ENCODE measurements at regions not wholly inside any gene's neighbourhood (a gene's known extent, or its start where the extent isn't known, plus 50 kb on each side); places are given as distances from the start of the nearest gene placed in this dataset.
"Not testable (repeated sequence)": the region's sequence is repeated elsewhere in the genome, so short reads cannot be mapped to it uniquely, and the experiment has no call there.

GRCh38 chr9:115585458-115585857 is 467.5 kb upstream of the TNC start:
- H3K4me3 ChIP-seq (ENCODE audit: low read depth in 2 of 2, low read length in 1 of 2); POLR2A ChIA-PET; H3K27ac ChIP-seq (ENCODE audit: low read depth in 2 of 2, low read length in 1 of 2); DNase-seq; H3K36me3 ChIP-seq (replicated peaks in 1 of 2; ENCODE audit: control insufficient read depth in 1 of 2, insufficient read depth in 2 of 2, low read length in 1 of 2); H3K79me2 ChIP-seq (ENCODE audit: insufficient read depth); H3K27me3 ChIP-seq (ENCODE audit: insufficient read depth); H3K9me3 ChIP-seq; H2AFZ ChIP-seq (ENCODE audit: low read depth); H3K4me2 ChIP-seq; H4K20me1 ChIP-seq (ENCODE audit: insufficient read depth); H3K9me2 ChIP-seq; H3K9ac ChIP-seq; H3K4me1 ChIP-seq (ENCODE audit: control insufficient read depth in 1 of 2, insufficient read depth in 2 of 2, low read depth in 1 of 2, low read length in 1 of 2): not testable (repeated sequence)
- H3F3A ChIP-seq (replicated peaks; ENCODE audit: insufficient read depth): peaks cover 16% of the 10 kb centered on the region
- 90% methylated on average over 5 of the region's 5 CpGs for WGBS (ENCODE audit: low lambda C conversion rate)
- CTCF ChIA-PET: interaction anchor here (0.6 to 1.1 kb wide), 4 partner anchors 9 to 1403 kb away, joined by 3 to 4 read pairs (median 3); no protein-coding TSS in a partner anchor

GRCh38 chr9:115587310-115587709 is 469.4 kb upstream of the TNC start:
- no peak overlapping the region for H3K27ac ChIP-seq (ENCODE audit: low read depth in 2 of 2, low read length in 1 of 2)
- H3K27me3 ChIP-seq (ENCODE audit: insufficient read depth): no peaks in the 10 kb centered on the region
- WGBS (ENCODE audit: low lambda C conversion rate): 96% methylated on average over 2 of the region's 2 CpGs
- ChIA-PET POLR2A (interaction anchor here (0.6 kb wide), 1 partner anchor 1014 kb away, joined by 3 read pairs; no protein-coding TSS in a partner anchor), CTCF (interaction anchor here (0.8 to 7.3 kb wide), 2 partner anchors 565 to 982 kb away, joined by 3 to 100 read pairs; no protein-coding TSS in a partner anchor)
- H3K79me2 ChIP-seq (ENCODE audit: insufficient read depth): no peaks in the 10 kb centered on the region
- no peak overlapping the region for H3K4me2 ChIP-seq
- H3F3A ChIP-seq (replicated peaks; ENCODE audit: insufficient read depth): peaks cover 23% of the 10 kb centered on the region
- peaks cover 2 to 6% of the 10 kb centered on the region in 2 experiments; a peak in 3 of 4 replicates for H3K4me1 ChIP-seq (ENCODE audit: control insufficient read depth in 1 of 2, insufficient read depth in 2 of 2, low read depth in 1 of 2, low read length in 1 of 2)
- no peaks in the 10 kb centered on the region for H3K9me3 ChIP-seq
- no peak overlapping the region for H3K9ac ChIP-seq
- TF ChIP-seq USF2 (IDR thresholded peaks at IDR 0.05; ENCODE audit: borderline replicate concordance, low read depth, low read length) (no peak), RFX5 (IDR thresholded peaks at IDR 0.05; ENCODE audit: low read length) (no peak), YY1 (IDR thresholded peaks at IDR 0.05; ENCODE audit: low read depth) (no peak), FOXJ3 (CRISPR knock-in tag; IDR thresholded peaks at IDR 0.05) (no peak), TAF1 (IDR thresholded peaks at IDR 0.05; ENCODE audit: borderline replicate concordance, low read depth, low read length) (no peak), FOXM1 (IDR thresholded peaks at IDR 0.05; ENCODE audit: low read depth) (no peak), MXI1 (IDR thresholded peaks at IDR 0.05; ENCODE audit: low read depth, low read length) (no peak), RAD21 (IDR thresholded peaks at IDR 0.05; ENCODE audit: low read length) (no peak), SIN3A (IDR thresholded peaks at IDR 0.05; ENCODE audit: borderline replicate concordance, low read depth, low read length) (no peak), EZH2phosphoT487 (IDR thresholded peaks at IDR 0.05; ENCODE audit: borderline replicate concordance, low read depth) (no peak), ZBTB33 (IDR thresholded peaks at IDR 0.05; ENCODE audit: borderline replicate concordance, low read depth) (no peak), MEF2A (IDR thresholded peaks at IDR 0.05; ENCODE audit: borderline replicate concordance, low read depth) (no peak), POLR2AphosphoS5 (IDR thresholded peaks at IDR 0.05; ENCODE audit: low read depth, low read length) (no peak)
- H2AFZ ChIP-seq (ENCODE audit: low read depth): no peak overlapping the region
- DNase-seq: no peak
- no peaks in the 10 kb centered on the region for H3K36me3 ChIP-seq (replicated peaks in 1 of 2; ENCODE audit: control insufficient read depth in 1 of 2, insufficient read depth in 2 of 2, low read length in 1 of 2)
- no peaks in the 10 kb centered on the region for H4K20me1 ChIP-seq (ENCODE audit: insufficient read depth)
- H3K9me2 ChIP-seq: no peaks in the 10 kb centered on the region
- H3K4me3 ChIP-seq (ENCODE audit: low read depth in 2 of 2, low read length in 1 of 2): no peak overlapping the region

All from SK-N-SH (cell line).